NB4 (cell line): ENCODE measurements at regions not wholly inside any gene's neighbourhood (a gene's known extent, or its start where the extent isn't known, plus 50 kb on each side); places are given as distances from the start of the nearest gene placed in this dataset.

Source experiments
- DNase-seq: peaks from one replicate; pipeline ENCODE4 v3.0.0; 2010; ENCODE audit warnings: low read depth
- H3K4me3 ChIP-seq: one replicate; pipeline ENCODE4 v1.5.1; 2011; ENCODE audit warnings: mild to moderate bottlenecking, low read depth, low read length, moderate library complexity
- MAX ChIP-seq: IDR thresholded peaks from 2 replicates; pipeline ENCODE4 v1.6.1; 2011; ENCODE audit warnings: low read depth, low read length
- MYC ChIP-seq: IDR thresholded peaks from 2 replicates; pipeline ENCODE4 v1.6.1; 2011; ENCODE audit warnings: low read depth, low read length
- POLR2A ChIP-seq: IDR thresholded peaks from 2 replicates; pipeline ENCODE4 v1.6.1; 2011; ENCODE audit warnings: mild to moderate bottlenecking; ENCODE audit not compliant: insufficient read length; ENCODE audit errors: extremely low read depth
- TF ChIP-seq, protein P1 (sequence below): IDR thresholded peaks from one replicate; pipeline ENCODE4 v1.5.1; 2012; ENCODE audit warnings: low read depth, low read length

GRCh38 chr10:43930777-43931176 lies 282.1 kb upstream of the ZNF32 start:
- DNase-seq: no peak
- H3K4me3 ChIP-seq: no peak overlapping the region
- TF ChIP-seq MYC: no peak
- no peak for TF ChIP-seq POLR2A
- no peak for TF ChIP-seq MAX
- TF ChIP-seq, protein P1, sequence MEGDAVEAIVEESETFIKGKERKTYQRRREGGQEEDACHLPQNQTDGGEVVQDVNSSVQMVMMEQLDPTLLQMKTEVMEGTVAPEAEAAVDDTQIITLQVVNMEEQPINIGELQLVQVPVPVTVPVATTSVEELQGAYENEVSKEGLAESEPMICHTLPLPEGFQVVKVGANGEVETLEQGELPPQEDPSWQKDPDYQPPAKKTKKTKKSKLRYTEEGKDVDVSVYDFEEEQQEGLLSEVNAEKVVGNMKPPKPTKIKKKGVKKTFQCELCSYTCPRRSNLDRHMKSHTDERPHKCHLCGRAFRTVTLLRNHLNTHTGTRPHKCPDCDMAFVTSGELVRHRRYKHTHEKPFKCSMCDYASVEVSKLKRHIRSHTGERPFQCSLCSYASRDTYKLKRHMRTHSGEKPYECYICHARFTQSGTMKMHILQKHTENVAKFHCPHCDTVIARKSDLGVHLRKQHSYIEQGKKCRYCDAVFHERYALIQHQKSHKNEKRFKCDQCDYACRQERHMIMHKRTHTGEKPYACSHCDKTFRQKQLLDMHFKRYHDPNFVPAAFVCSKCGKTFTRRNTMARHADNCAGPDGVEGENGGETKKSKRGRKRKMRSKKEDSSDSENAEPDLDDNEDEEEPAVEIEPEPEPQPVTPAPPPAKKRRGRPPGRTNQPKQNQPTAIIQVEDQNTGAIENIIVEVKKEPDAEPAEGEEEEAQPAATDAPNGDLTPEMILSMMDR: no peak

GRCh38 chr10:43930243-43930642 lies 281.6 kb upstream of the ZNF32 start:
- no peak overlapping the region for H3K4me3 ChIP-seq
- DNase-seq: no peak
- no peak for TF ChIP-seq MYC
- TF ChIP-seq POLR2A: no peak
- TF ChIP-seq MAX: no peak
- TF ChIP-seq, protein P1: no peak

DNA sequence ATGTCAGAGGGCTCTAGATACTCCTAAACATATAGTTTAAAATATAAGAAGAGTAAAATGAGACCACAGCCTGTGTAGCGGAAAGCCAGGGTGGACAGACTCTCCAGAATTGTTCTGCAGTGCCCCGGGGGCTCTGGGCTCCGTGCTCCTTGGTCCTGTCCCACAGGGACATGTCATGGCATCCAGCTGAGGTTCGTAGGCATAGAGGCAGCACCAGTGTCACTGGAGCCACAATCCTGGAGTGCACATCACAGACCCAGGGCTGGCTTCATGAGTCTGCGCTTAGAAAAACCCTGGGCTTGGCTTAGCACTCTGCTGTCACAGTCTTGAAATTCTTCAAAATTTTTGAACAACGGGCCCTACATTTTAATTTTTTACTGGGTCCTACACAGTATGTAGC lies 280.4 kb upstream of the ZNF32 start:
- TF ChIP-seq POLR2A (no peak), MAX (no peak), MYC (no peak)
- TF ChIP-seq, protein P1: no peak
- H3K4me3 ChIP-seq: no peak overlapping the region
- no peak for DNase-seq

DNA sequence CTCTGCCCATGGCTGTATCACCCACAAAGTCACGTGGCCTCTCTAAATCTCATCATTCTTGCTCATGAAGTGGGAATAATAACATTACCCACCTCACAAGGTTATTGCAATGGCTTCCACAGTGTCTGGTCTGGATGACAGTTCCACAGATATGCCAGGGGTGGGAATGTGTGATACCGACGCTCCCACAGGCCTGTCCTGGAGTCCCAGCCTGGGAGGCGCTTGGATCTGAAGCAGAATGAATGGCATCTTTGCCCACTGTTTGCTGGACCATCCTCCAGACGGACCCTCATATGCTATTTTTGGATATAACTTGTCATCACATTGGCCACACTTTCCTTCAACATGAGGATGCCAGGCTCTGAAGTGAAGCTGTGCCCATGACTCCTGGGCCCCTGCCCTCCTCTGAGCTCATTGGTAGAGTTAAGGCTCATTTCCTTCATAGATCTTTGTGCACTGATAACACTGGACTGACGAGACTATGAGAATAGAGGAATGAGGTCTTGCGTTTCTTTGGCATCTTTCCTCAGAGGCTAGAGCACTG lies 279.8 kb upstream of the ZNF32 start:
- no peak for TF ChIP-seq POLR2A
- no peak for TF ChIP-seq MYC
- TF ChIP-seq, protein P1: no peak
- no peak for TF ChIP-seq MAX
- no peak overlapping the region for H3K4me3 ChIP-seq
- DNase-seq: no peak

- DNase-seq: no peak
- H3K4me3 ChIP-seq: no peak overlapping the region
- TF ChIP-seq MAX (no peak), POLR2A (no peak)
These were observed 278.3 kb upstream of the ZNF32 start for GRCh38 chr10:43926875-43927406.

GRCh38 chr10:43926371-43926770 lies 277.7 kb upstream of the ZNF32 start:
- H3K4me3 ChIP-seq: no peak overlapping the region
- TF ChIP-seq MAX (no peak), POLR2A (no peak), MYC (no peak)
- TF ChIP-seq, protein P1: no peak
- DNase-seq: no peak
